T1000 (cell line): ENCODE measurements at regions not wholly inside any gene's neighbourhood (a gene's known extent, or its start where the extent isn't known, plus 50 kb on each side); places are given as distances from the start of the nearest gene placed in this dataset.

Experiments used
- DNase-seq: peaks from one replicate; lab custom pipeline; 2025; ENCODE audit warnings: mixed read lengths; lab: John Stamatoyannopoulos, UW

DNA sequence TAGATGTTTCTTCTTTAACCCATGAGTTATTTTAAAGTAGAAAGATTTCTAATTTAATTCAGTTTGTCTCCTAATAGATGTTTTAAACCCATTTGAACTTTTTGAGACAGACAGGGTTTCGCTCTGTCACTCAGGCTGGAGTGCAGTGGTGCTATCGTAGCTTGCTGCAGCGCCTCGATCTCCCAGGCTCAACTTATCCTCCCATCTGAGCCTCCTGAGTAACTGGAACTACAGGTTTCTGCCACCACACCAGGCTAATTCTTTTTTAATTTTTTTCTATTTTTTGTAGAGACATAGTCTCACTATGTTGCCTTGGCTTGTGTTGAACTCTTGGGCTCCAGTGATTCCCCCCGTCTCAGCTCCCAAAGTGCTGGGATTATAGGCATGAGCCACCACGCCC lies 53.0 kb upstream of the RAB18 start:
- DNase-seq = no peak

DNA sequence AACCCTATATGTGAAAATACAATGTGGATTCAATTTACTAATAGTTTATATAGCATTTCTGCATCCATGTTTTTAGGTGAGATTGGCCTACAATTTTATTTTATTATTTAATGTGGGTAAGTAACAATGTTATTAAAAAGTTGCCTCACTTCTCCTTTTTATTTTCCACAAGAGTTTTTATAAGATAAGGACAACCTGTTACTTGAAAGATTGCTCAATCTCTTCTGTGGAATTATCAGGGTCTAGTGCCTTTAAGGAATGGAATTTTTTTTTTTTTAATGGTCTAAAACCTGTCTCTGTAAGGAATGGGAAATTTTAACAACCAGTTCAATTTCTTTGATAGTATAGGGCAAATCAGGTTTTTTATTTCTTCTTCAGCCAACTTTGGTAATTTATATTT lies 53.9 kb upstream of the RAB18 start:
- no peak for DNase-seq

DNA sequence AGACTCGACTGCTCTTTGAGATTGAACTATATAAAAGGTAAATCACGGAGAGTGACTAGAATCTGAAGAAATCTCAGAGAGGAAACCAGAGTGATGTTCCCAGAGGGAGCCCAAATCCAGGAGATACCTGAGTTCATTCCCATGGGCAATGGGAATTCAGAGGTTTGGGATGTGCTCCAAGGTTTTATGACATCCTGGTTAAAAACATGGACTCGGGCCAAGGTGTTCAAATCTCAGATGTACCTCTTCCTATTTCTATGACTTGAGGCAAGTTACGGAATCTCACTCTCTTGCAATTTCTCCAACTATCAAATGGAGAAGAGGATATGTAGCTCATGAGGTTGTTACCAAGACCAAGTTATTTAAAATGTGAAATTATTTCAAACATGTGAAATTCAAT lies 54.5 kb upstream of the RAB18 start:
- no peak for DNase-seq

DNA sequence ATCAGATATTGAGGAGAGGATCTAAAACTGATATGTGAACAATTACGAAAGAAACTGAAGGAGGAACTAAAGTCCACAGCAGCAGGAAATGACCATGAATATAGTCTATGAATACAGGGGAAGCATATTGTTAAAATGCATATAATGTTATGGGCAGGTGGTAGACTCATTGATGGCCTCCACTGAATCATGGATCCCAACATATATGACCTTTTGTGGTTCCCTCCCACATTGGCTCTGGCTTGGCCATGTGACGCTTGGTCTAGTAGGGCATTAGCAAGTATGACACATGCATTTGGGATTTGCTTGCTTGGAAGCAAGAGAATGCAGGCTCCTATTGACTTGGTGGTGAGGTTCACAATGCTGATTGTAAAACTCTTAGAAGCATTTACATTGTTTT lies 55.2 kb upstream of the RAB18 start:
- peak; percentile 75 for DNase-seq

DNA sequence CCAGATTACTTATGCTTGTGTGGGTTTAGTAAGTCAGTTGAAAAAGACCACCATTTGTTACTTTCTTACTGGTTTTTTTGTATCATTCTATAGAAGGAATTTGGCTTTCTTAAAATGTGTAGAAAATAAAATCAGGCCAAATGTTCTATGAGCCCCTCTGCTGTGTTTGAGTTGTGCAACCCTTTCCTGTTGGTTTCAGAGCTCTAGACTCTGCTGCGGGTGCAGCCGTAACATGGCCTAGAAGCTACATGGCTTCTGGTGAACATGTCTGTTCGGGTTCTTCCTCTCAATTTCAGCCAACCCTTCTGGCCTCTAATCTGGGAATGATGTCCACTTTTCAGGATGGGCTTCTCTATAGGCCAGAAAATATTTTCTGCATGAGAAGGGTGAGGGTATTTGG lies 56.6 kb upstream of the RAB18 start:
- DNase-seq = no peak

DNA sequence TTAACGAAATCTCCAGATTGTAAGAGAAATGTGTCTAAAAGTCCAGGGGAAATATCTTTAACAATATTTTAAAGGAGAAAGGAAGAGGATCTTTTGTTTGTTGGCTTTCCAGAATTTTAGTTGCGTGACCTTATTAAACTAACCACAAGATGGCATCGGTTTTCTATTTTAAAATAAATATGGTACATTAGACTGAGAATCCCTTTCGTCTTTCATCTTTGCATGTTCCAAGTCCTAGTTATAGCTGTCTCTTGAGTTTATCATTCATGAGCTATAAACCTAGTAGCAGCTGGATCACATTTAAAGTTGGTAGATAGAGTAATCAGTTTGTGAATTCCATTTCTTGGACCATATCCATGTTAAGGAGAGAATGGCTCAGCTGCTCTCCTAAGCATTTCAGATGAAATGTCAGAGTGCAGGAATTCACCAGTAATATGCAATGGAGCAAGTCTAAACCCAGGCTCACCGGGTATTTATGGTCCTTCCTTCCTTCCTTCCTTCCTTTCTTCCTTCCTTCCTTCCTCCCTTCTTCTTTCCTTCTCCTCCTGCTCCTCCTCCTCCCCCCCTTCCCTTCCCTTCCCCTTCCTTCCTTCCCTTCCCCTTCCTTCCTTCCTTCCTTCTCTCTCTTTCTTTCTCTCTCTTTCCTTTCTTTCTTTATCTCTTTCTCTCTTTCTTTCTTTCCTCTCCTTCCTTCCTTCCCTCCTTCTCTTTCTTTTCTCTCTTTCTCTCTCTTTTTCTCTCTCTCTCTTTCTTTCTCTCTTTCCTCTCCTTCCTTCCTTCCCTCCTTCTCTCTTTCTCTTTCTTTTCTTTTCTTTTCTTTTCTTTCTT lies 57.8 kb upstream of the RAB18 start:
- no peak for DNase-seq

DNA sequence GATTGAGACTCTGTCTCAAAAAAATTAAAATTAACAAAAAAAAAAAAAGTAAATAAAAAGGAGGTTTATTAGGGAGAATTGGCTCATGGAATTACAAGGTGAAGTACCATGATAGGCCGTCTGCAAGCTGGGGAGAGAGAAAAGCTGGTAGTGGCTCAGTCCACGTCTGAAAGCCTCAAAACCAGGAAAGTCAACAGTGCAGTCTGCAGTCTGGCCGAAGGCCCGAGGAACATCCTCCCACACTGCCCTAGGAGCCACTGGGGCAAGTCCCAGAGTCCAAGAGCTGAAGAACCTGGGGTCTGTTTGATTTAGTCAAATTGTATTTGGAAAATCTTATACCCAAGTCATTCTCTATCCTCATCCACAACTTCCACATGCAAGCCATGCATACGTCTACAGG lies 59.0 kb upstream of the RAB18 start:
- no peak for DNase-seq

DNA sequence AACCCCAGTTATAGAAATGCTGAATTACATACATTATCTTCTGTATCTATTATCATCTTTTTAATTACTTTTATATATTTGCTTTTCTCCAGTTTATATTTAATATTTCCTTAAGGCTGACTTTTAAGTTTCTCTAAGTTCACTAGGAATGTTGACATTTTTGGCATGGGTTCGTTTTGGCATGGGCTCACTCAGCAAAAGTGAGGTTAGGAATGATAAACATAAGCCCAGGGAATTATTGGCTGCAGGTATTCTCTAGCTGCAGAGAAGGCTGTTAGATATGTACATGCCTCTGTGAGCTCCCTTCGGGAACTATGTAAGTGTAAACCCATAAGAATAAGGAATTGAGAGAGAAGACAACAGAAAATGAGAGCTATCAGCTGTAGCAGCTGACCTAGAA lies 63.6 kb upstream of the RAB18 start:
- no peak for DNase-seq

DNA sequence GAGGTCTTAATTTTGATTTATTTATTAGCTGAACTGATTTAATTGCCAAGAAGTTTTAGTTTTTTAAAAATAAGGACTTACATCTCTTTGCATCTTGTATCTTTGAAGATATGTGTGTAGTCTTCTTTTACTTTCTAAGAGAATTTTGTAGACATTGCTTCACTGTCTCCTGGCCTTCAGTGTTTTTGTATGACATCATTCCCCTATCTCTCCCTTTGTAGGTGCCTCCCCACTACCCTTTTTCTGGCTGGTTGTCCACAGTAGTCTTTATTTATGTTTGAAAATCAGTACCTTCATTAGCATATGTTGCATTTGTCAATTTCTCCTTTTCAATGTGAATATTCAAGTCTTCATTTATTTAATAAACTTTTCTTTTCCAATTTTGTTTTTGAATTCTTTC lies 64.1 kb upstream of the RAB18 start:
- no peak for DNase-seq

DNA sequence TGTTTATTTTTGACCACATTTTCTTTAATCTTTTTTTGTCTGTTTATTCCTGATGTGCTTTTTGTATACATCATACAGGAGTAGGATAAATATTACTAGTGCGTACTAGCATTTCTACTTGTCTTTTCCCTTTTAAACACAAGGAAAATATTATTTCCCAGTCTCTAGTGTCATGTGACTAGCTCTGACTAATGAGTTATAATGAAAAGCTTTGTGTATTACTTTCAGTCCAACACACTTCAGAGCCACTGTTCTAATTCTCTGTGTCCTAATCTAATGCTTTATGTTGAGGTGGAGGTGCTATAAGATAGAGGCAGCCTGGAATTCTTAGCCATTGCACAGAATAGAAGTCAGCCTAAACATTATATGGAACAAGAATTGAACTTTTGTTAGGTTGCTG lies 65.0 kb upstream of the RAB18 start:
- no peak for DNase-seq

DNA sequence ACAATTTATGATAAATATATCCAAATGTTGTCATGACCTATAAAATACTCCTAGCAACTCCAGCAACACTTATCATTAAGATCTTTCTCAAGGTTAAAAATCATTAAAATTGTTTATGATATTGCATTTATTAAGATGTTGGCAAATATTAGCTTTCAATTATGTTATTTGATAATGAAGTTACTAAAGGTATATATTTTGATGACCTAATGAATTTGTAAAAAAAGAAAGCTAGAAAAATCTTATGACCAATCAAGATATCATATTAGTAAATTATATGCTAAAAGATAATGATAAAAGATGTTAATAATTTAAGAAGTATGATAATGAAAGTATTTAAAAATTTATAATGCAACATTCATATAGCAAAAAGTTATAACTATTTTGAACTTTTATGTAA lies 66.3 kb upstream of the RAB18 start:
- DNase-seq = no peak

DNA sequence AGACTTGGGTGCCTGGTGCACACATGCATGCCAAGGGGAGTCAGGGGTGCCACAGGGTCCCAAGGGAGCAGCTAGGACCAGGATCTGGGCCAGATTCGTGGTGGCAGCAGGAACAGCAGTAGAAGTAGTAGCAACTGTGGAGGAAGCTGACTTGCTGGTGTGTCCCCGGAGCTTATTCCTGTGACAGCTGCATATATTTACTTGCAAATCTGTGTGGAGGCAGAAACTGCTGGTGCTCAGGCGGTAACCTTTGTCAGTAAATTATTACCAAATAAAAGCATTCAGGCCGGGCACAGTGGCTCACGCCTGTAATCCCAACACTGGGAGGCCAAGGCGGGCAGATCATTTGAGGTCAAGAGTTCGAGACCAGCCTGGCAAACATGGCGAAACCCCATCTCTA lies 67.4 kb upstream of the RAB18 start:
- DNase-seq = no peak

DNA sequence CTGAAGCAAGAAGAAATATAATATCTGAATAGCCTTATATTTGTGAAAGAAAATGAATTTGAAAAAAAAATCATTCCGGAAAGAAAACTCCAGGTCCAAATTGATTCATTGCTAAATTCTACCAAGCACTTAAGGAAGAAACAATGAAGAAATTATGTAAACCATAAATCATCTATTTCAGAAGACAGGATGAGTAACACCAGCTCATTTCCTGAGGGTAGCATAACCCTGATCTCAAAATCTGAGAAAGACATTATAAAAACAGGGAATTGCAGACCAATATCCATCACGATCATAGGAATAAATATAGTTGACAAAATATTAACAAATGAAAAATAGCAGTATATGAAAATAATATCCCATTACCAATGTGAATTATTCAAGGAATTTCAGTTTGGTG lies 70.1 kb upstream of the RAB18 start:
- DNase-seq = no peak

DNA sequence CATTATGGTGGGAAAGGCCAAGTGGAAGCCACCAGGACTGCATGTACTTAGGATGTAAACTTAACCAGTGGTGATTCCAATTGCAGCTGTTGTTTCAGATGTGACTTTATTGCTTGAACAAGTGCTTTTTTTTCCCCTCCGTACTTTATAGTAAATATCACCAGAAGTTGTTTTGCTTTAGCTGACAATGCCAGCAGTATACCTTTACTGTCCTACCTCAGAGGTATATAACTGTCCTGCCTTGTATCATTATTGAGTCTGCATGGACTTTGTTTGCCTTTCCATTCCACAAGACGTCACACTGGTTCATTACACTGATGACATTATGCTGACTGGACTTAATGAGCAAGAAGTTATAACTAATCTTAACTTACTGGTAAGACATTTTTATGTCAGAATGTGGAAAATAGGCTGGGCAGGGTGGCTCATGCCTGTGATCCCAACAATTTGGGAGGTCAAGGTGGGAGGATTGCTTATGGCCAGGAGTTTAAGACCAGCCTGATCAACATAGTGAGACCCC lies 77.1 kb upstream of the RAB18 start:
- no peak for DNase-seq

DNA sequence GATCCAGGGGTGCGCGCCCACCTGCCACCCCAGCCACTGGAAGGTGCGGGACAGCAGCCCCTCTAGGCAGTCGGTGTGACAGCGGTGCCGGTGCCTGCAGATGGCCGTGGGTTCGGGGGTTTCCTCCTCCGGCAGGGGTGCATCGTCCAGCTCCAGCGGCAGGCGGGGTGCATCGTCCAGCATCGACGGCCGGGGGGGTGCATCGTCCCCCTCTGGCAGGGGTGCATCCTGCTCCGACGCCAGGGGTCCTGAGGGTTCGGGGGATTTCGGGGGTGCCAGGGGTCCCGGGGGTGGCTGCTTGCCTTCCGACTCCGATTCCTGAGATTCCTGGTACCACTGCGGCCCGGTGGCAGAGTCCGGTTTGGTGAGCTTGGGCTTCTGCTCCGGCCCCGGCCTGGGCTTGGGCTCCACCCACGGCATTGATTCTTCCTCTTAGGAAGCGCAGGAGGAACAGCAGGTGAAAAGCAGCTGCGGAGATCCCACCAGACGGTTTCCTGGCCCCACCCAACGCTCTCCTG lies 90.2 kb upstream of the RAB18 start:
- no peak for DNase-seq

DNA sequence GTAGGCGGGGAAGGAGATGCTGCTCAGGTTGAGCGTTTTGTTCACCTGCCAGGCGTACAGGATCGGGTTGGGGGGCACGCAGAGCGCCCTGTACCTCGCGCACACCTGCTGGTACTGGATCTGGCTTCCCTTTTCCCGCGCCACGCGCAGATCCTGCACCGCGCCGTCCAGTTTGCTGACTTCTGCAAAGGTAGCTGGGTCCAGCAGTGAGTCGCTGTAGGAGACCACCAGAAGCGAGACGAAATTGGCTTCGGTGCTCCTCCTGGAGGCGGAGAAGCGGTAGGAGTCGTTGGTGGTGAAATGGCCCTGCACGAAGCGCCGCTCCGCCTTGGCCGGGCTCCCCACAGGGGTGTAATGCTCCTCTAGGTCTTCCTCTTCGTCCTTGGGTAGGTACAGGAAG lies 90.7 kb upstream of the RAB18 start:
- no peak for DNase-seq

DNA sequence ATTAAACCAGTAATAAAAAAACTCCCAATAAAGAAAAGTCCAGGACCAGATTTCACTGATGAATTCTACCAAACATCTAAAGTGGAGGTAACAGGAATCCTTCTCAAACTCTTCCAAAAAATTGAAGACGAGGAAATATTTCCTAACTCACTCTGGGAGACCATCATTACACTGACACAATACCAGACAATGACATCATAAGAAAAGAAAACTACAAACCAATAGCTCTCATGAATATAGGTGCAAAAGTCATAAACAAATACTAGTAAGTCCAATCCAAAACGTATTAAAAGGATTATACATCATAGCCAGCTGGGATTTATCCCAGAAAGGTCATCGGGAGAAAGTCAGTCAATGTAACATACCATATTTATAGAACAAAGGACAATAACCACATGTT lies 94.0 kb upstream of the RAB18 start:
- no peak for DNase-seq

DNA sequence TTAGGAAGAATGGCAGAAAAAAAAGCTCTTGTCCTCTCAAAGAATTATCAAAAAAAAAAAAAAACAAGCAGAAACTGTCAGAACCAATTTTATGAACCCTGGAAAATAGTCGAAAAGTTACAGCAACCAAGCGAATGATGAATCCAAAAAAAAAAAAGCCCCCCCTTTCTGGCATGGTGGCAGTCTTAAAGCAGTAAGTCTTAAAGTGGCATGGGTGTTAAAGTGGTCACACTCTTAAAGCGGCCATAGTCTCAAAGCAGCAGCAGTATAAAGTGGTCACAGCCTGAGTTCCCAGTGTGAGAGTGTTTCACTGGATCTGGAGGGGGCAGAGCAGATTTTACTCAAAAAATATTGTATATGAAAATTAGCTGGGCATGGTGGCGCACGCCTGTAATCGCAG lies 96.8 kb upstream of the RAB18 start:
- no peak for DNase-seq

DNA sequence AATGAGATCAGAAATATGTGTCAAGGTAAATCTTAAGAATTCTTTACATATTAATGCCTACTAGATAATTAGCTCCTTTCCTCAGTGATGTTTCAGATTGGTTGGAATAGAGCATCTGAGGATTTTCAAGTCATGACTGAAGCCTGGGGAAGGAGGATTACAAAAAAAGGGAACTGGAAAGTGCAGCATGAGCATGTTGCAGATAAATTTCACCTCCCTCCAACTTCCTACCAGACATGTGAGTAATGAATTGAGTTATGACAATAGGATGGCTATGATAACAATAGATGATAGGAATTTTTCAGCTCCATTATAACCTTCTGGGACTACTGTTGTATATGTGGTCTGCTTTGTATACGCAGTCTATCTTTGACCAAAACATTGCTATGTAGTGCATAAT lies 104.2 kb upstream of the RAB18 start:
- no peak for DNase-seq

DNA sequence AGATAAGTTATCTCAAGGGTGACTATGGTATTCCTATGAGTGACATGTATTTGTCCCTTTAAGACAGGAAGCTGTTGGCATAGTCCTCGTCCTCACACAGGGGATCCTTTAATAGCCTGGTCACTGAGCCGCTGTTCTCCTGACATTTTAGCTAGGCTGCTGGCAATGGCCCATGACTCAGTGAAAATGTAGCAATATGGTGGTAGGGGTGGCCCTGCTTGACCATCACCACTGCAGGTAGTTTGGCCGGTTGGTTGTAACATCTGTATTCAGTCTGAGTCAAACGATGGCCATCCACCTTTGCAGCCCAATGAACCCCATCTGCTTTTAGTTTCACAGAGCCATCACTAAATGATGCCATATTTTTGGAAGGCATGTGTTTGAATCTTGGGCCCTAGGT lies 110.1 kb upstream of the RAB18 start:
- no peak for DNase-seq

DNA sequence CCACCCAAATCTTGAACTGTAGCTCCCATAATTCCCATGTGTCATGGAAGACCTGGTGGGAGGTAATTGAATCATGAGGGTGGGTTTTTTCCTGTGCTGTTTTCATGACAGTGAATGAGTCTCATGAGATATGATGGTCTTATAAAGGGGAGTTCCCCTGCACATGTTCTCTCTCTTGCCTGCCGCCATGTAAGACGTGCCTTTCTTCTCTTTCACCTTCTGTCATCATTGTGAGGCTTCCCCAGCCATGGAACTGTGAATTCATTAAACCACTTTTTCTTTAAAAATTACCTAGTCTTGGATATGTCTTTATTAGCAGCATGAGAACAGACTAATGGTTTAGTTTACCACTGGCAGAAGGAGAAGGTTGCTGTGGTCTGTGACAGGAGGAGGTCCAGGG lies 111.5 kb upstream of the RAB18 start:
- DNase-seq = no peak

DNA sequence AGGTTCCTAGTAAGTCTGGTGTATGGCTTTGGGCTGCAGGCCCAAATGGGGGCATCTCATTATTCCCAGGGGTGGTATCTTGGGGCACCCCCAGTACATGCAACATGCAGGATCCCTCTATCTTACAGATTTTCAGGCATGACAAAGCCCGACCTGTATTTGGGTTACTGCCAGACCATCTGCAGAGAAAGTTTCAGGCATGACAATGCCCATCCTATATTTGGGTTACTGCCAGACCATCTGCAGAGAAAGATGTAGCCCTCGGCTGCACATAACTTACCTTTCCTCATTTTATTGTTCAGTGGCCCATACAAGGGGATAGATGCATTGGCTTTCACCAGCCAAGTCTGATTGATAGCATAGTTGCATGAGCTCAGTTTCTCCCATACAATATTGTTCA lies 112.2 kb upstream of the RAB18 start:
- DNase-seq = no peak

DNA sequence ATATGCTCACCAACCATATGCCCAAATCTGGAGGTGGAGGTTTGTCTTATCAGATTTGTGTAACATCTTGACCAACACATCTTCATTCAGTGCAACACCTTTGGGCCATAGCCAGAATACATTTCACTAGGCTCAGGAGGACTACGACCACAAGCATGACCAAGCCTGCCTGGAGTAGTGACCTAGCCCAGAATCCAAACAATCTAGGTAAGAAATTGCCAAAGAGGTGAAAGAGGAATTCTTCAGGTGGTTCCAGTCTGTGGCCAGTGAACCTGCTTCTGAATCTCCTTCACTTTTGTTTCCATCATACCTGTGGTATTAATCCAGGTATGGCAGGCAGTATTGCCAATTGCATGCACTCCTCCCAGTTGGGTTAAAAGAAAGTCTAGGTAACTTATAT lies 112.8 kb upstream of the RAB18 start:
- no peak for DNase-seq

DNA sequence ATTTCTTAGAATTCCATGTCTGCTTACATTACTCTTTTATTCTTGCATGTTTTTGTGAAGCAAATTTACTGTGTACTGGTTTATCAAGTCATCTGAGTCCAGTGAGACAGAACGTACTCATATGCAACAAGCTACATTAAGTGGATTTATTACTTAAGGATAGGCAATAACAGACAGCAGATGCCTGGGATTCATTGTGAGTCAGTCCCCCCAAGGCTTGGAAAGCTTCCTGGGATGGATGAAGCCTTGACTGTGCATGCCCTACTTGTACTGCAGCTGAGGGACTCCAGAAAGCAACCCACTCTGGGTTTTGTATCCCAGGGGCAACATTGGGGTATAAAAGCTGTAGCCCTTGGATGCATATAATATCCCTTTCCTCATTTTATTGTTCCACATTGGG lies 113.4 kb upstream of the RAB18 start:
- DNase-seq = no peak
